ENCODE measurements at regions not wholly inside any gene's neighbourhood (a gene's known extent, or its start where the extent isn't known, plus 50 kb on each side); places are given as distances from the start of the nearest gene placed in this dataset.

DNA sequence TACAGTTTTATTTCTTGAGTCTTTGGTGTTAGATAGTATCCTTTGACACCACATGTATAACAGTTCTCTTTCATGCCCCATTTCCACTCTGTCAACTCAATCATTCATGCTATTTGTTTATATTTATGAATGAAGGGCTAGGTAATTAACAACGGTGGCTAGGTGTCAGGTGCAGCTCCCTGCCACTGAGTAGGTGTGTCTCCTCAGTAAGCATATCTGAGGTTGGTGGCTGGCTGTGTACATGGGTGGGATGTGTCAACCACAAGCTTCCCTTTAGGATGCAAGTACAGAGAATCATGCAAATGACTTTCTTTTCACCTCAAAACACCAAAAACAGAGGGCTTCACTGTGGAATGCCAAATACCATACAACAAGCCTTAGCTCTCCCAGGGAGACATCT lies 83.4 kb downstream of the ZNF365 start:
- no peak for TF ChIP-seq POLR2A (IDR thresholded peaks at IDR 0.05)
- TF ChIP-seq, protein P1, sequence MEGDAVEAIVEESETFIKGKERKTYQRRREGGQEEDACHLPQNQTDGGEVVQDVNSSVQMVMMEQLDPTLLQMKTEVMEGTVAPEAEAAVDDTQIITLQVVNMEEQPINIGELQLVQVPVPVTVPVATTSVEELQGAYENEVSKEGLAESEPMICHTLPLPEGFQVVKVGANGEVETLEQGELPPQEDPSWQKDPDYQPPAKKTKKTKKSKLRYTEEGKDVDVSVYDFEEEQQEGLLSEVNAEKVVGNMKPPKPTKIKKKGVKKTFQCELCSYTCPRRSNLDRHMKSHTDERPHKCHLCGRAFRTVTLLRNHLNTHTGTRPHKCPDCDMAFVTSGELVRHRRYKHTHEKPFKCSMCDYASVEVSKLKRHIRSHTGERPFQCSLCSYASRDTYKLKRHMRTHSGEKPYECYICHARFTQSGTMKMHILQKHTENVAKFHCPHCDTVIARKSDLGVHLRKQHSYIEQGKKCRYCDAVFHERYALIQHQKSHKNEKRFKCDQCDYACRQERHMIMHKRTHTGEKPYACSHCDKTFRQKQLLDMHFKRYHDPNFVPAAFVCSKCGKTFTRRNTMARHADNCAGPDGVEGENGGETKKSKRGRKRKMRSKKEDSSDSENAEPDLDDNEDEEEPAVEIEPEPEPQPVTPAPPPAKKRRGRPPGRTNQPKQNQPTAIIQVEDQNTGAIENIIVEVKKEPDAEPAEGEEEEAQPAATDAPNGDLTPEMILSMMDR (IDR thresholded peaks at IDR 0.05 in 4 of 5, conservative IDR thresholded peaks at IDR 0.05 in 1 of 5), result no peak

Measured in gastrocnemius medialis (tissue), 4 donors.